ENCODE measurements at regions not wholly inside any gene's neighbourhood (a gene's known extent, or its start where the extent isn't known, plus 50 kb on each side); places are given as distances from the start of the nearest gene placed in this dataset.

GRCh38 chr17:13784434-13785095 is 182.8 kb upstream of the HS3ST3A1 start:
- ATAC-seq (replicated peaks) (no peak), DNase-seq (no peak)
- H3K9me3 Mint-ChIP-seq: peaks cover 3% of the 10 kb centered on the region in 2 donors
- no peak overlapping the region for H3K4me3 Mint-ChIP-seq
- peaks cover 0 to 4% of the 10 kb centered on the region in 2 donors for H3K36me3 Mint-ChIP-seq
- no peak overlapping the region for H3K27ac Mint-ChIP-seq
- no peaks in the 10 kb centered on the region for H3K27me3 Mint-ChIP-seq
- H3K4me1 Mint-ChIP-seq: peaks cover 10 to 25% of the 10 kb centered on the region in 2 donors

- no peak overlapping the region for H3K27ac Mint-ChIP-seq
- H3K4me3 Mint-ChIP-seq: no peak overlapping the region
- H3K9me3 Mint-ChIP-seq: no peaks in the 10 kb centered on the region
- H3K27me3 Mint-ChIP-seq: no peaks in the 10 kb centered on the region
- peaks cover 10 to 25% of the 10 kb centered on the region in 2 donors for H3K4me1 Mint-ChIP-seq
- no peaks in the 10 kb centered on the region for H3K36me3 Mint-ChIP-seq
- DNase-seq (no peak), ATAC-seq (replicated peaks) (no peak)
Observed at GRCh38 chr17:13785981-13786598, 184.4 kb upstream of the HS3ST3A1 start.

GRCh38 chr17:13787636-13788035 is 185.9 kb upstream of the HS3ST3A1 start:
- no peak for DNase-seq
- Mint-ChIP-seq H3K4me1 (peaks cover 10 to 25% of the 10 kb centered on the region in 2 donors), H3K27me3 (no peaks in the 10 kb centered on the region), H3K36me3 (no peaks in the 10 kb centered on the region), H3K9me3 (no peaks in the 10 kb centered on the region), H3K27ac (no peak overlapping the region), H3K4me3 (no peak overlapping the region)
- peak; percentile 55 to 66 for ATAC-seq (replicated peaks)

GRCh38 chr17:13788385-13788784 is 186.7 kb upstream of the HS3ST3A1 start:
- Mint-ChIP-seq H3K27ac (no peak overlapping the region), H3K36me3 (no peaks in the 10 kb centered on the region), H3K9me3 (no peaks in the 10 kb centered on the region), H3K4me1 (peaks cover 10 to 25% of the 10 kb centered on the region in 2 donors), H3K4me3 (no peak overlapping the region), H3K27me3 (no peaks in the 10 kb centered on the region)
- DNase-seq: no peak
- ATAC-seq (replicated peaks): no peak

GRCh38 chr17:13792314-13792713 is 190.6 kb upstream of the HS3ST3A1 start:
- Mint-ChIP-seq H3K4me1 (peaks cover 7 to 14% of the 10 kb centered on the region in 2 donors), H3K4me3 (no peak overlapping the region), H3K9me3 (peaks cover 0 to under 1% of the 10 kb centered on the region in 2 donors), H3K27me3 (no peaks in the 10 kb centered on the region), H3K36me3 (peaks cover 0 to 1% of the 10 kb centered on the region in 2 donors), H3K27ac (no peak overlapping the region)
- ATAC-seq (replicated peaks) (no peak), DNase-seq (no peak)

- Mint-ChIP-seq H3K4me3 (no peak overlapping the region), H3K27me3 (no peaks in the 10 kb centered on the region), H3K9me3 (peaks cover 4% of the 10 kb centered on the region in 2 donors), H3K4me1 (no peaks in the 10 kb centered on the region), H3K27ac (no peak overlapping the region), H3K36me3 (peaks cover 0 to 1% of the 10 kb centered on the region in 2 donors)
- DNase-seq (no peak), ATAC-seq (replicated peaks) (no peak)
Observed at GRCh38 chr17:13793951-13794350, 192.2 kb upstream of the HS3ST3A1 start.

- H3K9me3 Mint-ChIP-seq: peaks cover 4% of the 10 kb centered on the region in 2 donors
- no peak for DNase-seq
- H3K27ac Mint-ChIP-seq: no peak overlapping the region
- no peaks in the 10 kb centered on the region for H3K4me1 Mint-ChIP-seq
- H3K27me3 Mint-ChIP-seq: no peaks in the 10 kb centered on the region
- H3K4me3 Mint-ChIP-seq: no peak overlapping the region
- peaks cover 0 to 1% of the 10 kb centered on the region in 2 donors for H3K36me3 Mint-ChIP-seq
- no peak for ATAC-seq (replicated peaks)
Observed at GRCh38 chr17:13797863-13798262, 196.1 kb upstream of the HS3ST3A1 start.

- ATAC-seq (replicated peaks): no peak
- no peak for DNase-seq
- Mint-ChIP-seq H3K4me1 (no peaks in the 10 kb centered on the region), H3K27me3 (no peaks in the 10 kb centered on the region), H3K9me3 (peaks cover 0 to 5% of the 10 kb centered on the region in 2 donors), H3K4me3 (no peak overlapping the region), H3K27ac (no peak overlapping the region), H3K36me3 (peaks cover 4 to 7% of the 10 kb centered on the region in 2 donors)
Observed at GRCh38 chr17:13806092-13806491, 204.4 kb upstream of the HS3ST3A1 start.

- no peak for ATAC-seq (replicated peaks)
- H3K27ac Mint-ChIP-seq: no peak overlapping the region
- no peak overlapping the region for H3K4me3 Mint-ChIP-seq
- peaks cover 0 to 5% of the 10 kb centered on the region in 2 donors for H3K9me3 Mint-ChIP-seq
- peaks cover 4 to 7% of the 10 kb centered on the region in 2 donors for H3K36me3 Mint-ChIP-seq
- DNase-seq: no peak
- H3K4me1 Mint-ChIP-seq: no peaks in the 10 kb centered on the region
- no peaks in the 10 kb centered on the region for H3K27me3 Mint-ChIP-seq
Observed at GRCh38 chr17:13807103-13807502, 205.4 kb upstream of the HS3ST3A1 start.

- no peak overlapping the region for H3K4me3 Mint-ChIP-seq
- no peak for ATAC-seq (replicated peaks)
- DNase-seq: no peak
- peaks cover 3 to 4% of the 10 kb centered on the region in 2 donors for H3K36me3 Mint-ChIP-seq
- H3K9me3 Mint-ChIP-seq: peaks cover 0 to 5% of the 10 kb centered on the region in 2 donors
- no peak overlapping the region for H3K27ac Mint-ChIP-seq
- no peaks in the 10 kb centered on the region for H3K27me3 Mint-ChIP-seq
- no peaks in the 10 kb centered on the region for H3K4me1 Mint-ChIP-seq
Observed at GRCh38 chr17:13812350-13812749, 210.6 kb upstream of the HS3ST3A1 start.

- Mint-ChIP-seq H3K4me3 (no peak overlapping the region), H3K27ac (no peak overlapping the region), H3K9me3 (peaks cover 0 to 5% of the 10 kb centered on the region in 2 donors), H3K36me3 (peaks cover 0 to 4% of the 10 kb centered on the region in 2 donors), H3K4me1 (no peaks in the 10 kb centered on the region), H3K27me3 (no peaks in the 10 kb centered on the region)
- no peak for ATAC-seq (replicated peaks)
- DNase-seq: no peak
Observed at GRCh38 chr17:13813347-13814240, 211.9 kb upstream of the HS3ST3A1 start.

- Mint-ChIP-seq H3K27me3 (no peaks in the 10 kb centered on the region), H3K4me1 (no peaks in the 10 kb centered on the region), H3K27ac (no peak overlapping the region), H3K4me3 (no peak overlapping the region), H3K36me3 (no peaks in the 10 kb centered on the region), H3K9me3 (peaks cover 1 to 2% of the 10 kb centered on the region in 2 donors)
- no peak for ATAC-seq (replicated peaks)
- no peak for DNase-seq
Observed at GRCh38 chr17:13822700-13823099, 221.0 kb upstream of the HS3ST3A1 start.

GRCh38 chr17:13825526-13826040 is 223.9 kb upstream of the HS3ST3A1 start:
- DNase-seq: no peak
- Mint-ChIP-seq H3K36me3 (no peaks in the 10 kb centered on the region), H3K27me3 (no peaks in the 10 kb centered on the region), H3K27ac (no peak overlapping the region), H3K4me1 (no peaks in the 10 kb centered on the region), H3K9me3 (peaks cover 3 to 4% of the 10 kb centered on the region in 2 donors), H3K4me3 (no peak overlapping the region)
- ATAC-seq (replicated peaks): no peak

- H3K4me1 Mint-ChIP-seq: no peaks in the 10 kb centered on the region
- no peaks in the 10 kb centered on the region for H3K27me3 Mint-ChIP-seq
- ATAC-seq (replicated peaks) (no peak), DNase-seq (no peak)
- H3K9me3 Mint-ChIP-seq: peaks cover 3 to 4% of the 10 kb centered on the region in 2 donors
- no peaks in the 10 kb centered on the region for H3K36me3 Mint-ChIP-seq
- no peak overlapping the region for H3K4me3 Mint-ChIP-seq
- H3K27ac Mint-ChIP-seq: no peak overlapping the region
Observed at GRCh38 chr17:13827118-13827517, 225.4 kb upstream of the HS3ST3A1 start.
